ENCODE measurements at regions not wholly inside any gene's neighbourhood (a gene's known extent, or its start where the extent isn't known, plus 50 kb on each side); places are given as distances from the start of the nearest gene placed in this dataset.
"Not testable (repeated sequence)": the region's sequence is repeated elsewhere in the genome, so short reads cannot be mapped to it uniquely, and the experiment has no call there.

DNA sequence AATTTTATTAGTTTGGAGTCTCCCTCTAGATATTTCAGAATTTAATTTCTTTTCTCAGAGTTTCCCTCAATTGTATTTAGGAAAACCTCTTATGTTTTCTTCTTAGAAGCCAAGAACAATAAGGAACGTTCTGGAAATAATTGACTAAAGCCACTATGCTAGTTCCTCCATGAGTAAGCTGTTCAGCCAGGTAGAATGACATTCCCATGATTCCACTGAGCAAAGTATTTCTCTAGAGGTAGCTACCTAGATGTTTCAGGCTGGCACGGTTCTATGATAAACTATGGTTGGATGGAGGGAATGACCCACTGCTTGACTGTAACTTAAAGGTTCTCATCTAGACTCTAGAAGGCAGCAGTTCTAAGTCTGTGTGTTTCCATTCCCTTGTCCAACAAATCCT, 62.4 kb downstream of the CLDN17 start:
- DNase-seq (ENCODE audit: low spot score): peak; percentile 71

DNA sequence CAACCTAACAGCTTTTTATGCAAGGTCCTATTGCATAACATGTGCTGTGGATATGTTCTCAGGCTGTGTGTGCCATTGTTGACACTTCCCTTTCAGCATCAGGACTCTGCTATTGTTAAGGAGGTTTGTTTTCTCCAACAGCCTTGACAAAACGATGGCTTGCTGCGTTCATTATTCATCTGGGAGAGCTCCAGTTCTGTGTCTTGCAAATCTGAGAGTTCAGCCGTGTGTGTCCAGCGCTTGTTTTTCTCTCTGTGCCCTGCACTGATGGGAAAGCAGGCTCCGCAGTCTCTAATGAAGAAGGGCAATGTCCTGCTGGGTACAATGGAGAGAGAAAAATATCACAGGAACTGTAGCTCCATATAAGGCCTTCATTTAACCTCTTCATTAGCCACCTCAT, 63.7 kb downstream of the CLDN17 start:
- DNase-seq (ENCODE audit: low spot score): no peak

DNA sequence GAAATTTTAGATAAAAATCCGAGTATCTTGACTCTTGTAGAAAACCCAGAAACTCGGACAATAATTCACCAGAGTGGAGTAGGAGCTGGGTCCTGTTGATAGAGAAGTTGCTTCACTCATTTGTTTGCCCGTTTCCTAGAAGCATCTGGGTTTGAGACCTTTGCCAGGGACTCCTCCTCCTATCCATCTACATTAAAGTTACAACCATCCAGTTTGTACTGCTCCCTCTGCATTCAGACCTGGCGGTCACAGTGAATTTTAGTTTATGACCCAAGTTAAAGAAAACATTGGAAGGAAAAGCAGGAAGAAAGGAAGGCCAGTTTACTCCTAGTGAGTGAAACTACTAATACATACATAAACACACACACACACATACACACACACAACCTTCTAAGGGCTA, 64.6 kb downstream of the CLDN17 start:
- no peak for DNase-seq (ENCODE audit: low spot score)

DNA sequence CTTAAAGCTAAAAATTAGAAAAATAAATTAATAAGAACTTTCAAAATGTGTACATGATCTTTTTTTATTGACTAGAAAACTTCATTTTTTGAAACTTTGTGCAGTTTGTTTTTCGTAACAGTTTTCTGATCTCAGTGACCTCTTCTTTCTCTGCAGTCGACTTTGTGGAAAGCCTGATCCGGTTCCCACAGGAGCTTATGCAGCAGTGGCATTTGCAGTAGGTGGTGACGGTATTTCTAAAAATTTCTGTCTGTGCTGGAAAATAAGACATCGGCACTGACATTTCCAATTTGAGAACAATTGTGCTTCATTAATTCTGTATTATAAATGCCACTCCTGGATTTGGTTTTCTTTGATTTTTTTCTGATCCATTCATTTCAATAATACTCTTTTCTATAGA, 68.8 kb downstream of the CLDN17 start:
- DNase-seq (ENCODE audit: low spot score): no peak

DNA sequence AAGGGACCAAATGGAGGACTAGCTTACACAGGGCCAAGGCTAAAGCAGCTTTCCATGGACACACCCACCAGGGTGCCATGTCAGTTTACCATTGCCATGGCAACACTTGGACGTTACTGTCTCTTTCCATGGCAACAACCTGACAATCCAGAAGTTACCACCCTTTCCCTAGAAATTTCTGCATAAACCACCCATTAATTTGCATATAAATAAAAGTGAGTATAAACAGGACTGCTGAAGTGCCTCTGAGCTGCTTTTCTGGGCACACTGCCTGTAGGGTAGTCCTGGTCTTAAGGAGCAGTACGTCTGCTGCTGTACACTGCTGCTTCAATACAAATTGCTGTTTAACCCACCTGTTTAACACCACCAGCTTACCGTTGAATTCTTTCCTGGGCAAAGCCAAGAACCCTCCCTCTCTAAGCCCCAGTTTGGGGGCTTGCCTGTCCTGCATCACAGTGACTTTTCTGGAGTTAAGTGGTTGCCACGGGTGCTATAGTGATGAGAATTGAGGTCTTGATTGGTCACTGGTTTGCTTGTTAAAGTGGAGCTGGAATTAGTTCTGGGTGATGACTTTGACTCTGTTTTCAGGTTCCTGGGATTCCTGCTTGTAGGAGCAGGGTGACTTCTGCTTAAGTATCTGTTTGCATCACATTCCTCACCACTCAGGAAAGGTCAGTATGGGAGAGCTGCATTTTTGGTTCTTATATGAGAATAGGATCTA, 83.2 kb downstream of the CLDN17 start:
- DNase-seq (ENCODE audit: low spot score): no peak

DNA sequence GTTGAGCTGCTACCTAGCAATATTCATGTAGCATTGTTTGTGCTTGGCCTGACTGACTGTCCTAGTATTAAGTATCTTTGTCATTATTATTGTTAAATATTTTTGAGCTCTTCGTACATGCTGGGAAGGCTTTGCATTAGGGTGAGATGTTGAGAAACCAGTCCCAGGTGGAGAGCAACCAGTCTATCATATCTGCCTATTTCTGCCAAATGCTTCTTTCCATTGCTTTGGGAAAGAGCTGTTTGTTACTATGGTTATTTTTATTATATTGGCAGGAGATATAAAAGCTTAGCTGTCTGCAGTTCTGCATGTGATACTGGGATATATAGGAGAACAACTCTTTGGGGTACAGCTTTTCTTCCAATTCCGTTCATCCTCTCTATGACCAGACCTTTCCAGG, 85.1 kb downstream of the CLDN17 start:
- no peak for DNase-seq (ENCODE audit: low spot score)

DNA sequence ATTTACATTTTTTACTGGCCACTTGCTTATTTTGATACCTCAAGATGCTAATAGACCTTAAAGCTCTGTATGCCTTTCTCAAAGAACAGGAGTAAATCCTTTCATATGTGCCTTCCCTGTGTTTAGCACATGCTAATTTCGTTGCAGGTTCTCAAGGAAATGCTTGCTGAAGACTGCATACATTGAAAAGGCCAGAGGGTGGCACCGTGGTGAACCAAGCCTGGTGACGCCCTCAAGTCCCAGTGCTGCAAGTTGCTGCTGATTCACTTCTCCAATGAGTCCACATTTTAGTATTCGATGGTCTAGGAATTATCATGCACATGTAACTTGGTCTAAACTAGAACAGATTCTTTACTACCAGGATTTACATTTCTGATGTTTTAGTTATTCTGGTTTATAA, 94.1 kb downstream of the CLDN17 start:
- peak; percentile 63 for DNase-seq (ENCODE audit: low spot score)

DNA sequence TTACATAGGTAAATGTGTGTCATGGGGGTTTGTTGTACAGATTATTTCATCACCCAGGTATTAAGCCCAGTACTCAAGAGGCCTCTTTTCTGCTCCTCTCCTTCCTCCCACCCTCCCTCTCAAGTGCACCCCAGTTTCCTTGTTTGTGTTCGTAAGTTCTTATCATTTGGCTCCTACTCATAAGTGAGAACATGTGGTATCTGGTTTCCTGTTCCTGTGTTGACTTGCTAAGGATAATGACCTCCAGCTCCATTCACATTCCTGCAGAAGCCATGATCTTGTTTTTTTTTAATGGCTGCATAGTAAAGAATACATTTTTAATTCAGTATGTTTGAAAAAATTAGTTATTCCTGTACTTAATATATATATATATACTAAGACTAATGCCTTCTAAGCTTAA, 107.7 kb downstream of the CLDN17 start:
- no peak for DNase-seq (ENCODE audit: low spot score)

DNA sequence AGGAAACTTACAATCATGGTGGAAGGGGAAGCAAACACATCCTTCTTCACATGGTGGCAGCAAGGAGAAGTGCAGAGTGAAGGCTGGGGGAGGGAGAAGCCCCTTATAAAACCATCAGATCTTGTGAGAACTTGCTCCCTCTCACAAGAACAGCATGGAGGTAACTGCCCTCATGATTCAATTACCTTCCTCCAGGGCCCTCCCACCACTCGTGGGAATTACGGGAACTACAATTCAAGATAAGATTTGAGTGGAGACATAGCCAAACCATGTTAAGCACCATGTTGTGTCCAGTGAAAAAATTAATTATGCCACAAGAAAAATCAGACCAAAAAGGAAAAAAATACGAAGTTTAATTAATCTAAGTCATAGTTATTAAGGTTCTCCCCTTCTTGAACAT, 109.5 kb downstream of the CLDN17 start:
- DNase-seq (ENCODE audit: low spot score): no peak

DNA sequence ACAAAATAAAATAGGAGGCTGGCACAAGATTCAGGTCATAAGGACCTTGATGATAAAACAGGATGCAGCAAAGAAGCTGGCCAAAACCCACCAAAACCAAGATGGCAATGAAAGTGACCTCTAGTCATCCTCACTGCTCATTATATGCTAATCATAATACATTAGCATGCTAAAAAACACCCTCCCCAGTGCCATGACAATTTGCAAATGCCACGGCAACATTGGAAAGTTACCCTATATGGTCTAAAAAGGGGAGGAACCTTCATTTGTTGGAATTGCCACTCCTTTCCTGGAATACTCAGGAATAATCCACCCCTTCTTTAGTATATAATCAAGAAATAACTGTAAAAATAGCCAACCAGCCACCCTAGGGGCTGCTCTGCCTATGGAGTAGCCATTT, 108.8 kb upstream of the GRIK1 start:
- DNase-seq (ENCODE audit: low spot score): no peak

DNA sequence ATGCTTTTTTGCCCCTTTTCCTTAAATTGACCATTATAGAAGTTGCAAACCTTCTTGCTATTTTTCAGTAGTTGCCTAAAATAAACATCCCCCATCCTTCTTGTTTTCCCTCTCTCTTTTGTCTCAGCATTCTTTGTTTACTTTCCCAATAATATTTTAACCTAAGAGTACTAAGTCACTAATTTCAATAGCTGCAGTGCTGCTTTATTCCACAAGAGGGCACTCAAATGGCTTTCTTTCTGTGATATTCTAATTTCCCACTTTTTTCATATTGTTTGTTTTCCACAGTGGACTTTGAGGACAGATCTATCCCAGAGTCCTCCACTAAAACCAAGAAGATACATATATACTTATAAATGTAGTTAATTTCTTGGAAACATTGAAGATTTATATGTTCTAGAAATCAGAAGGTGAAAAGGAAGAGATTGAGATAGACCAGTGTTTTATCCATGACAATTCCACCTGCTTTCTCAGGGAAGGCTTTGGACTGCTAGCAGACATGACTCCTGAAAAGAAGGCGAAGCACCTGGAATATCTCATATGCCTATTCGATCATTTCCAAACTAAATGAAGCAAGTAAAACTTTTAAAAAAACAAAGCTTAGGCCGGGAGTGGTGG, 104.8 kb upstream of the GRIK1 start:
- peak; percentile 27 for DNase-seq (ENCODE audit: low spot score)

DNA sequence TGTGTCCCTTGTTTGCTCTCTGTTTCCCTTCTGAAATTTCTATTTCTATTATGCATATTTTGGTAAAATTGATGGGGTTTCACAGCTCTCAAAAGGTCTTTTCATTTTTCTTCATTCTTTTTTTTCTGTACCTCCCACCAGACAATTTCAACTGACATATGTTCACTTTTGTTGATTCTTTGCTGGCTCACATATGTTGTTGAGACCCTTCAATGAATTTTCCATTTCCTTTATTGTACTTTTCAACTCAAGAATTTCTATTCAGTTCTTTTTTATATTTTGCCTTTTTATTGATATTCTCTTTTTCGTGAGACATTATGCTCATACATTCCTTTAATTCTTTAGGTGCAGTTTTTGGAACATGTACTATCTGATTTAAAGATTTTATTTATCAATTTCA, 102.6 kb upstream of the GRIK1 start:
- DNase-seq (ENCODE audit: low spot score): no peak

DNA sequence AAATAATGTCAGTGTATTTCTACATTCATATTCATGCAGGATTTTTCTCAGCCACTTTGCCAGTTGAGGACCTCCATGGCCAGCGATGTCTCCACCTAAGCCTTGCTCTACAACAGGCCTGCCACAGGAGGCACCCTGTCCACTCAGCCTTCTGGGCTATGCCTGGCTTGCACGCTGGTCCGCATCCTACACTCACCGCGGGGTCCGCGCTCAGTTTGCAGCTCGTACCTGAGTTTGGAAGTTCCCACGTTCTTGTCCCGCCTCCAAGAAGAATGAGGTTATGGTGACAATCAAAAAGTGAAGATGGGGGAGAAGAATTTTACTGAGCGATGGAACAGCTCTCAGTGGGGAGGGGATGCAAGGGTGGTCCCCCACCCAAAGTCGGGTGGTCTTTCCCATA, 93.6 kb upstream of the GRIK1 start:
- DNase-seq (ENCODE audit: low spot score): no peak

DNA sequence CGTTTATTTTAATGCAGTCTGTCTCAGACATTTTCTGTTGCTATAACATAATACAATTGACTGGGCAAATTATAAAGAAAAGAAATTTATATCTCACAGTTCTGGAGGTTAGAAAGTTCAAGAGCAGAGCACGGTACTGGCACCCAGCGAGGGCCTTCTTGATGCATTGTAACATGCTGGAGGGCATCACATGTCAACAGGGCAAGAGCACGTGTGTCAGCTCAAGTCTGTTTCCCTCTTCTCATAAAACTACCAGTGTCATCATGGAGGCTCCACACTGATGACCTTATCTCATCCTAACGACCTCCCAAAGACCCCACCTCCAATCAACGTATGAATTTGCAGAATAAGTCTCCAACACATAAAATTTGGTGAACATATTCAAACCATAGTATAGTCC, 90.6 kb upstream of the GRIK1 start:
- no peak for DNase-seq (ENCODE audit: low spot score)

DNA sequence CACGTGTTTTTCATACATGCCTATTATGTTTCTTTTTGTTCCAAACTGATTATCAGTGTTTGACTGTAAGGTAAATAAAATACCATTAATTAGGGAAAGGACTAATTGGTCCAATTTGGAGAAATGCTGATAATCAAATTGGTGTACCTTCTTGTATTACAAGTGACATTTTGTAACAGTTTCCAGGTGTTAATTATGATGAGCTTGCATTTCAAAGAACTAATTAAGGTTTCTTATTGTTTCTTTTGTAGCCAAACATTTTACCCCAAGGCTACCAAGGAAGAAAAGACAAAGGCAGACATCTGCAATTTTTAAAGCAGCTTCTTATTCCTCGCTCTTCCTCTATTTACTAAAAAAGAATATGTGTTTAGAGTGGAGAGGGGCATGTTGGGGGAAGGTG, 88.7 kb upstream of the GRIK1 start:
- DNase-seq (ENCODE audit: low spot score): no peak

DNA sequence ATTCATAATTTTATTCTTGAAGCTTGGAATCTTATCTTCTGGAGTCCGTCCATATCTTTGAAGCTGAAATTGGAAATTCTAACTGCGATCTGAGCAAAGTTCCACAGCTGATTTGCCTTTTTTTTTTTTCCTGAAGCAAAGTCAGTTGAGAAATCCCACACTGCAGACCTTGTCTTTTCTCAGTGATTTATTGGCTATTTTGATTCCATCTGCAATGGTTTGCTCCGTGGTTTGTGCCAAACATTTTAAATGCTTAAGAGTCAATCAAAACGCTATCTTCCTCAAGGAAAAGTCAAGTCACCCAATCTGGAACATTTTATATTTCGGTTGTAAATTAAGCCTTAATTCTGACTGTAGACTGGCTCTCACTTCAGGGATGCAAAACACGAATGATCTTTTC, 88.2 kb upstream of the GRIK1 start:
- DNase-seq (ENCODE audit: low spot score): no peak

DNA sequence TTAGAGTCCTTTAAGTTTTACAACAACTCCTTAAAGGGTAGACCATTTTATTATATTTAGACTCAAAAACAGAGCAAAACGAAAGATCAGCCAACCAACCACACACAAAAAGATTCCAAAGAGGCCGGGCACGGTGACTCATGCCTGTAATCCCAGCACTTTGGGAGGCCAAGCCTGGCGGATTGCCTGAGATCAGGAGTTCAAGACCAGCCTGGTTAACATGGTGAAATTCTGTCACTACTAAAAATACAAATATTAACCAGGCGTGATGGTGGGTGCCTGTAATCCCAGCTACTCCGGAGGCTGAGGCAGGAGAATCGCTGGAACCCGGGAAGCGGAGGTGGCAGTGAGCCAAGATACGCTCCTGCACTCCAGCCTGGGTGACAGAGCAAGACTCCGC, 83.3 kb upstream of the GRIK1 start:
- DNase-seq (ENCODE audit: low spot score): not testable (repeated sequence)

DNA sequence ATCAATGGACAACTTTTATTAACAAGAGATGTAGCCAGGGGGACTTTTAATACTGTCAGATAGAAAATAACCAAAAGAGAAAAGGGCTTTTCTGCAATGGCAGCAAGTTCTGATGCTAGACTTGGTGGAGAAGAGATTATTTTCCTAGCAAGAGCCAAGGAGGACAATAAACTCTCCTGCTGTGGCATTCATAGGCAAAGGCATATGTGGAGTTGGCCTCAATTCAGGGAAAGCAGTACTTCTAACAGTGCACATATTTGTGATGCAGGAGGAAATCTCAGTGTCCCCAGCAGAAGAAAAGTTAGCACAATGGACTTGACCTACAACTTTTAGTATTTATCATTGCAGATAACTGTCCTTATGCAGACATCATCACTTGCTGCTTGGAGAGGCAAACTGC, 75.1 kb upstream of the GRIK1 start:
- DNase-seq (ENCODE audit: low spot score): no peak

DNA sequence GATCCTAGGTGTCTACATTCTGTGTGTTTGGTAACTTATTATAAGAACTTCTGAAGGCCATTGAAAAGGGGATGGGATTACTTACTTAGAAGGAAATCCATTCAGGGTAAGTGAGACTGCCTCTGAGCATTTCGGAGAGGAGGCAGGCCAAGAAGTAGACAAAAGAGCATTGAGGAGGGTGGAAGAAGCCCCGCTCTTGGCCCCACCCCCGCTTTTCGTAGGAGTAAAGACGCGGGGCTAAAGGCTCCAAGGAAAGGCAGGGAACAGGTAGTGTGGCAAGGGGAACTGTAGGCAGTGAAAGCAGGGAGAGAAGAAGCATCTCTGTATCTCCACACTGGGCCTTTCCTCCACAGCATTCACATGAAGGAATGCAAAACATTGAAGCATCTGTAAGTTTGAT, 51.8 kb upstream of the GRIK1 start:
- DNase-seq (ENCODE audit: low spot score): no peak

DNA sequence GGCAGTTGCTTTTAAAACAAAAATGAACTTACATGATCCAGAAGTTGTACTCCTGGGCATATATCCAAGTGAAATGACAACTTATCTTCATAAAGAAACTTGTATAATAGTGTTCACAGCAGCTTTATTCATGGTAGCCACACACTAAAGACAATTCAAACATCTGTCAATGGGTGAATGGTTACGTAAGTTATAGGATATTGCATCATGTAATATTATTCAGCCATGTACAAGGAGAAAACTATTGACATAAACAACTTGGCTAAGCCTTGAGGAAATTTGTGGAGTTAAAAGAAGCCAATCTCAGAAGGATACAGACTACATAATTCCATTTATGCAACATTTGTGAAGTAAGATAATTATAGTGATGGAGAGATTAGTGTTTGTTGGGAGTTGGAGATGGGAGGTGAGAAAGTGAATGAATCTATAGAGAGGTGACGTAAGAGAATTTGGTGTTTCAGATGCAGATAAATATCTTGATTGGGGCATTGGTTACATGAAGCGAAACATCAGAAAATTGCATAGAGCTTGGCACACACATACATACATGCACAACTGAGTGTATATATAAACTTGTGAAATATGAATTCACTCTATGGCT, 49.9 kb upstream of the GRIK1 start:
- no peak for DNase-seq (ENCODE audit: low spot score)

Measured in kidney tubule cell (primary cell).